GM18868 (cell line): ENCODE measurements at regions not wholly inside any gene's neighbourhood (a gene's known extent, or its start where the extent isn't known, plus 50 kb on each side); places are given as distances from the start of the nearest gene placed in this dataset.

ENCODE experiments used
- ATAC-seq: cut with Tn5 transposase; IDR thresholded peaks from one replicate; pipeline ENCODE4 v1.9.1; 2021; ENCODE audit warnings: mild to moderate bottlenecking, moderate library complexity; ENCODE audit not compliant: unreplicated experiment

- no peak for ATAC-seq
These were observed 233.4 kb upstream of the HABP2 start for GRCh38 chr10:113319479-113319878.

DNA sequence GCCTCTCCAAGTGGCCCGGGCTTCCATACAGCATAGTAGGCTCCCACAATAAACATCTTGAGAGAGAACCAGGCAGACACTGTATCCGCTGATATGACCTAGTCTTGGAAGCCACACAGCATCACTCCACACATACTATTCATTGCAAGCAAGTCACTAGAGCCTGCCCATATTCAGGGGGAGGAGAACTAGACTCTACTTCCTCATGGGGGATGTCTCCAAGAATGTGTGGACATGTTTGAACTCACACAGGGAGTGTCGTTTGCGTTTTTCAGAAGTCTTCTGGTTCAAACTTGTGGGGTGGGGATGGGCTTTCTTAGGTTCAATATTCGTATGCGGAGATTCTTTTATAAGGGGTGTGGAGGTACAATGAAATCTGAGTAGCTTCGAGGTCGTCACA lies 232.6 kb upstream of the HABP2 start:
- no peak for ATAC-seq

DNA sequence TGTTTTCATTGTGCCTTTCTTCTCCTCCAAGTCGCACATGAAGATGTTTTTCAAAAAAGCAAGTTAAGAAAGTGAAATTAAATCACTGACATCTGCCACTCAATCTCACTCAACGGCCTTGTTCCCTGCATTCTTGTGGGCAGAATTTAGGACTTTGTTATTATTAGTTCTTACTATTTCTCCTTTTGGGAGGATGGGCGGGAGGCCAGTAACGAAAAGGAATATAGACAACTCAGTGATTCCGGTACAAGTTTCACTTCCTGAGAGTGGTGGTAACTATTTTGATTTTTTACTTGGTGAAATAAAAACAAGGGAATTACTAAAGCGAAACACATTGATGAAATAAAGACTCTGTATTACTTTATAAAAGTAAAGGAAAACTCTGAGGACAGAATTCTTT lies 231.9 kb upstream of the HABP2 start:
- ATAC-seq, result no peak

DNA sequence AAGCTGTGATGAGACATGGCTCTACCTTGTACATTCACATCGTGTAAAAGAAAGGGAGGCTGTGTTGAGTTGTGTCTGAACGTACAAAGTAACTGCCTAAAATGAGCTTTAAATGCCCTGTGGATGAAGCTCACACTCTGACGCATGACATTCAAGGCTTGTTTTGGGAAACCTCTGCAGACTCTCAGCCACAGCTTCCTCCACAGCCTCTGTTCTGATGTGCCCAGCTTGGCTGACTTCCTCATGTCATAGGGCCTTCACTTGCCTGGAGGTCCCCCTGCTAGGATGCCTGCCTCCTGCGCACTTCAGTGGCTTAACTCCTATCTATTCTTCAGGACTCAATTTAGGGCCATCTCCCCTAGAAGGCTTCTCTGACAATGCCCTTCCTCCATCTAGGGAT lies 230.0 kb upstream of the HABP2 start:
- ATAC-seq, result no peak

GRCh38 chr10:113323985-113324384 lies 228.9 kb upstream of the HABP2 start:
- no peak for ATAC-seq

GRCh38 chr10:113326160-113327111 lies 226.4 kb upstream of the HABP2 start:
- peak; percentile 97 for ATAC-seq

- ATAC-seq, result no peak
These were observed 223.7 kb upstream of the HABP2 start for GRCh38 chr10:113329121-113329596.

DNA sequence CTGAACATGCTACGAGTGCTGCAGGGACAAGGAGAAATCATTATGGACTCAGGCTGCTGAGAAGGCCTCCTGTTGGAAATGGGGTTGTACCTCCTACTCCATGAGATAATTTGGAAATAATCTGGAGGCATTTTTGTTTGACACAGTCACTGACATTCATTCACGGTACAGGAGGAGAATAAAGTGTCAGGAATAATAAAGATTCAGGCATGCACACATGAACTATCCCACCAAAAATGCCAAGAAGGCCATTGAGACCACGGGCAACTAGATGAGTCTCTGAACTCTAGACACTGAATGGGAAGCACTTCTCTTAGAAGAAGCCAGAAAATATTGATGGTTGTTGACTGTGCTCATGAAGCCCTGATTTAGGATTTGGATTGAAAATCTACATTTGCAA lies 220.9 kb upstream of the HABP2 start:
- ATAC-seq, result no peak

DNA sequence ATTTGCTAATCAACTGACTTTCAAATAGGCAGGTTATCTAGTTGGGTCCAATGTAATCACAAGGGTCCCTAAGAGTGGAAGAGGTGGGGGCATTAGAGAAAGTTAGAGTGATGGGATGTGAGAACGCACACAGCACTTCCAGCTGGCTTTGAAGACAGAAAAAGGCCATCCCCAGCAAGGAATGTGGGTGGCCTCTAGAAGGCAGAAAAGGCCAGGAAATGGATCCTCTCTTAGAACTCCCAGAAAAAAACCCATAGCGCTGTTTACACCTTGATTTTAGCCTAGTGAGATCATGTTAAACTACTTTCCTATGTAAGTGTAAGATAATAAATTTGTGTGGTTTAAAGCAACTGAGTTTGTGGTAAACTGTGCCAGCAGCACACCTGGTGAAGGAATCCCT lies 219.5 kb upstream of the HABP2 start:
- no peak for ATAC-seq

DNA sequence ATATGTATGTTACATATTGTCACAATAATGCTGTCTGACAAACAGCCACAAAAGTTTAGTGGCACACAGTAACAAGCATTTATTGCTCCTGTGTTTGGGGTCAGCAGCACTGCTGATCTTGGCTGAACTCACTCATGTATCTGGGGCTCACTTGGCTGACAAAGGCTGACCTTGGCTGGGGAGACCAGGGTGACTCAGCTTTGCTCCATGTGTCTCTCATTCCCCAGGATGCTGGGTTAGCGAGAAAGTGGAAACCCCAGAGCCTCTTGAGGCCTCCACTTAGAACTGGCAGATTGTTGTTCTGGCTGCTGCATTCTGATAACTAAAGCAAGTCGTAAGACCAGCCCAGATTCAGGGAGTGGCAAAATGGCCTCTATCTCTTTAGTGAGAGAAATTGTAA lies 217.3 kb upstream of the HABP2 start:
- no peak for ATAC-seq

- no peak for ATAC-seq
These were observed 216.2 kb upstream of the HABP2 start for GRCh38 chr10:113336549-113337130.

DNA sequence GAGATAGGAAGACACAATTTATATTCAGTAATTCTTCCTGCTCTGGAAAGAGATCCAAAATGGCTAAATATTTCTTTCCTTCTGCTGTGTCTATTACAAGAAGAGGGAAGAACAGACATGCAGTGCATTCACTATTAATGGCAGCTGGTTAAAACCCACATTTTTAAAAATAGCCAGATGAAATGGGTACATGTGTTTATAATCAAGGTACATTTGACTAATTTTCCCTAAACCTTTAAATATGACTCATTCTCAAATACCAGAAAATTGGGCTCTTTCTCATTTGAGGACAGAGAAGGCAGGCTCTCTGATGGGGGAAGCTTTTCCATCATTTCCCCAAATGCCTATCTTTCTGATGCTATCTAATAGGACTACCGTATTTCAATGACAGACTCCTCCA lies 215.7 kb upstream of the HABP2 start:
- no peak for ATAC-seq

DNA sequence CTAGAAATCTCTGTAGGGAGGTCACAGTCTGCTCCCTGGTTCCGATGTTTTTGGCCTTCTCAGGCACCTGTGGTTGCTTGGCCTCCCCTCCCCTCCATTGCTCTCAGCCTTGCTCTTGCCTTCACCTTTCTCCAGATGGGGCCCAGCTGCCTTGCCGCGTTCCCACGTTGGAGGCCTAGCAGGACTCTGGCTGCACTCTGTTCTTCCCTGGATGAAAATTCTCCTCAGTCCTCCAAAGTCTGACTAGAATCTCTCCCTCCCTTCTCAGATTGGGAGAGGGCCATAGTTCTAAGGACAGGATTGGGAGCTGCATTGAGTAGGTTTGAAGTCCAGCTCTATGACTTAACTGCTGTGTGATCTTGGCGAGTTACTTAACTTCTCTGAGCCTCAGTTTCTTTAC lies 213.7 kb upstream of the HABP2 start:
- ATAC-seq, result no peak

DNA sequence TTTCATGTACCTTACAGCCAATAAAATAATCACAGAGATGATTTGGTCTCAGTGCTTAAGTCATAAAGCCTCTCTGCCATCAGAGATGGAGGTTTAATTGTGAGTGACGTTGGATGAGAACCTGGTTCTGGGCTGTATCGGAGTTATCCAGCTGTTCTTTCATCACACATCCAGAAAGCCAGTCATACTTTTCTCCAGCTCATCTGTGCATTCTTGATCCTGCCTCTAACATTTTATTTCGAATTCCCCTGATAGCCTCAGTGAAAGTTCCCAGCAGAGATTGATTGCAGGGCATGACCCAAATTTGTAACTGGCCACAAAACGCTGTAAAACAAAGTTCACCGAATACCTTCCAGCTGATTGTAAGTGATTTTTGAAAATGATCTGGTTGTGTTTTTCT lies 212.6 kb upstream of the HABP2 start:
- no peak for ATAC-seq

DNA sequence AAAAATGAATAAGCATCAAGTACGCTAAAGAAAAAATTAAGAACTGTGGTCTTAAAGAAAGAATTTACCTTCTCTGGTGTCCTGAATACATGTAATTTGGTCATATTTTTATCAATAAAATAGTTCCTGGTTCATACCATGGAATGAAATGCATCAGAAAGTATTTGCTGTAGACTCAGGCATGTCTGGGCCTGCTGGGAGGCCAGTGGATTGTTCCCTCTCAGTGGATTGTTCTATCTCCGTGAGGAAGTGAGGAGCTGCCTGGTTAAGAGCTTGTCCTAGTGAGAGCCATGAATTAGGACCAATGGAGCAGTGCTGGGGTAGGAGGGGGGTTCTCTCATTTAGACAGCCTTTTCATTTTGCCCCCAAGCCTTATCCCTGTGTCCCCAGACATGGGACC lies 211.7 kb upstream of the HABP2 start:
- ATAC-seq, result no peak

- no peak for ATAC-seq
These were observed 206.8 kb upstream of the HABP2 start for GRCh38 chr10:113345826-113346624.

DNA sequence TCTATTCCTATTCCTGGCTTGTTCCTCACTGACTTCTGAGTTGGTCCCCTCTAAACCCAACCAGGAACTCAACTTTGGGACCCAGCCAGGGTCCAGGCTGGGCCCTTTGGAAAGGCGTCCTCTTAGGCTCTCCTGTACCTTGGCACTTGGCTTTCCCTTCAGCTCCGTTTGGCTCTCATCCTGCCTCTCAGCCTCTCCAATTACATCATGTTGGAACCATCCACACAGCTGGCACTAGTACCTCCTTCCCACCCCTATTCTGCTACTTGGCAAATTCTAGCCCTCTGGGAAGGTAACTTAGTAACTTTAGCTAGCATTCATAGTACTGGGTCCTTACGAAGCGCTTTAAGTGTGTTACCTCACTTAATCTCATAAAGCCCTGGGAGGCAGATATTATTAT lies 205.3 kb upstream of the HABP2 start:
- no peak for ATAC-seq

DNA sequence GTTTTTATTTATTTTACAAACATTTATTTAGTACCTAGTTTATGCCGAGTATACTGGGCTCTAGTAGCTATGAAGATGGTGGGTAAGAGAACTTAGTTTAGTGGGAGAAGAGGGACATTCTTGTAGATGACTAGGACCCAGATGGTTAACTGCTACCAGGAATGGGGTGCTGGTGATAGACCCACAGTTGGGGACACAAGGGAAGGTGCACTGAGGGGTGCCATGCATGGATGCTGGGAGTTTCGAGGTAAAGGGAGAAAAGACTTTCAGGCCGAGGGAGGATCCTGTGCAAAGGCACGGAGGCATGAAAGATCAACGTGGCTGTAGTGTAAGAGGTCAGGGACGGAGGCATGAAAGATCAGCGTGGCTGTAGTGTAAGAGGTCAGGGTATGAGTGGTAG lies 204.2 kb upstream of the HABP2 start:
- no peak for ATAC-seq

- ATAC-seq, result no peak
These were observed 202.4 kb upstream of the HABP2 start for GRCh38 chr10:113350311-113351040.

GRCh38 chr10:113354711-113355110 lies 198.1 kb upstream of the HABP2 start:
- ATAC-seq, result no peak
